ENCODE measurements at regions not wholly inside any gene's neighbourhood (a gene's known extent, or its start where the extent isn't known, plus 50 kb on each side); places are given as distances from the start of the nearest gene placed in this dataset.

- no peak overlapping the region for H3K27ac ChIP-seq
- TF ChIP-seq, protein P1, sequence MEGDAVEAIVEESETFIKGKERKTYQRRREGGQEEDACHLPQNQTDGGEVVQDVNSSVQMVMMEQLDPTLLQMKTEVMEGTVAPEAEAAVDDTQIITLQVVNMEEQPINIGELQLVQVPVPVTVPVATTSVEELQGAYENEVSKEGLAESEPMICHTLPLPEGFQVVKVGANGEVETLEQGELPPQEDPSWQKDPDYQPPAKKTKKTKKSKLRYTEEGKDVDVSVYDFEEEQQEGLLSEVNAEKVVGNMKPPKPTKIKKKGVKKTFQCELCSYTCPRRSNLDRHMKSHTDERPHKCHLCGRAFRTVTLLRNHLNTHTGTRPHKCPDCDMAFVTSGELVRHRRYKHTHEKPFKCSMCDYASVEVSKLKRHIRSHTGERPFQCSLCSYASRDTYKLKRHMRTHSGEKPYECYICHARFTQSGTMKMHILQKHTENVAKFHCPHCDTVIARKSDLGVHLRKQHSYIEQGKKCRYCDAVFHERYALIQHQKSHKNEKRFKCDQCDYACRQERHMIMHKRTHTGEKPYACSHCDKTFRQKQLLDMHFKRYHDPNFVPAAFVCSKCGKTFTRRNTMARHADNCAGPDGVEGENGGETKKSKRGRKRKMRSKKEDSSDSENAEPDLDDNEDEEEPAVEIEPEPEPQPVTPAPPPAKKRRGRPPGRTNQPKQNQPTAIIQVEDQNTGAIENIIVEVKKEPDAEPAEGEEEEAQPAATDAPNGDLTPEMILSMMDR (conservative IDR thresholded peaks at IDR 0.05): no peak
- no peak for TF ChIP-seq ZFX (IDR thresholded peaks at IDR 0.05)
These were observed 74.6 kb downstream of the DISP1 start for GRCh38 chr1:222889440-222889839.

DNA sequence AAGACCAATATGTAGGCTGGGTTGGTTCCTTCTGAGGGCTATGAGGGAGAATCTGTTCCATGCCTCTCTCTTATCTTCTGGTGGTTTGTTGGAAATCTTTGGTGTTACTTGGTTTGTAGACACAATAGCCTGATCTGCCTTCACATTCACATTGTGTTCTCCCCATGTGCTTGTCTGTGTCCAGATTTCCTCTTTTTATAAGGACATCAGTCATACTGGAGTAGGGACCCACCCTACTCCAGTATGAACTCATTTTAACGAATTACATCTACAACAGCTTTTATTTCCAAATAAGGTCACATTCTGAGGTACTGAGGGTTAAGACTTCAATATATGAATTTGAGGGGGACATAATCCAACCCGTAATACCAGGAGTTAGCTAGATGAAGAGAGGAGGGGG, 75.9 kb downstream of the DISP1 start:
- H3K27ac ChIP-seq: no peak overlapping the region
- TF ChIP-seq, protein P1 (conservative IDR thresholded peaks at IDR 0.05): no peak
- TF ChIP-seq ZFX (IDR thresholded peaks at IDR 0.05): no peak

GRCh38 chr1:222891578-222891977, 76.7 kb downstream of the DISP1 start:
- TF ChIP-seq ZFX (IDR thresholded peaks at IDR 0.05): no peak
- TF ChIP-seq, protein P1 (conservative IDR thresholded peaks at IDR 0.05): no peak
- no peak overlapping the region for H3K27ac ChIP-seq

DNA sequence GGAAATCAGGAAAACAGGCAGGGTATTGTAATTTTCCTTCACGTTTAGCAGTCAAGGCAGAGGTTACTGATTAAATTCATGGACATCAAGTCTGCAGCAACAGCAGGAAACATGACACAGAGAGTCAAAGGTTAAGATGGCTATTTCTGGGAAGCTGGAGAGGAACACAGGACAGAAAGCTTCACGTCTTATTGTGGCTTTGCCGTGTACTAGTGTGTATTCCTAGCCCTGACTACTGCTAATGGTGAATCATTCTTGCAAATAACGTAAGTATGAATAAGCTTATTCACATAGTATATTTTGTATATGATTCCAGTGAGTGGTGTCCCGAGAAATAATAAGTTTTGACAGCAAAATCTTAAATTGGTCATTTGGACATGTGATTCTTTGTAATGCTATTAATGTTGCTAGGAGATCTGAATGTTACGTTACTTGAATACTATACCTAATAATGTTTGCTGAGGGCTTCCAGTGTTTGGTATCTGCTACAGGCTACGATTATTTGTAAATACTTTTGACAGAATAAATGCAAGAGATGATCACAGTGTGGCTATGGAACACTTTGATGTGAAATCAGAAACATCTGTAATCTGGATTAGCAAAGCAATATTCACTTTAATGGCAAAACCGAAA, 77.4 kb downstream of the DISP1 start:
- no peak overlapping the region for H3K27ac ChIP-seq
- TF ChIP-seq, protein P1 (conservative IDR thresholded peaks at IDR 0.05): no peak
- TF ChIP-seq ZFX (IDR thresholded peaks at IDR 0.05): no peak

- H3K27ac ChIP-seq: no peak overlapping the region
- TF ChIP-seq ZFX (IDR thresholded peaks at IDR 0.05): no peak
- TF ChIP-seq, protein P1 (conservative IDR thresholded peaks at IDR 0.05): no peak
These were observed 78.4 kb downstream of the DISP1 start for GRCh38 chr1:222893255-222893654.

DNA sequence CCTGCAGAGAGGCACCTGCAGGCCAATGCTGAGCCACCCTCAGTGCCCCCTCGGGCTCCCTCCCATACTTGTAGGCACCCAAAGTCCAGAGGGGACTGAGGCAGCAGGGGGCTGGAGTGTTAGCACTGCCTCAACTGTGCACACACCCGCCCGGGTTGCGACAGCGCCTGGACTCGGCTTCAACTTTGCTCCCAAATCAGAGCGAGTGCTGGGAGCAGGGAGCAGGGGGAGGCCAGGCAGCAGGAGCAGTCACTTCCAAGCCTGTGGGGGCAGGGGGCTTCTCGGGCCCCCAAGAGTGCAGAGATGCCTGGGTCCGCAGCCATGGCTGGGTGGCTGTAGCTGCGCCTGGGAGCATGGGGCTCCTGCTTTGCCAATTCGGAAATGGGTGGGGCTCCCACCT, 79.5 kb downstream of the DISP1 start:
- no peak for TF ChIP-seq ZFX (IDR thresholded peaks at IDR 0.05)
- TF ChIP-seq, protein P1 (conservative IDR thresholded peaks at IDR 0.05): no peak
- no peak overlapping the region for H3K27ac ChIP-seq

- TF ChIP-seq, protein P1 (conservative IDR thresholded peaks at IDR 0.05): no peak
- TF ChIP-seq ZFX (IDR thresholded peaks at IDR 0.05): no peak
- no peak overlapping the region; the same call in 1 of the 2 replicates for H3K27ac ChIP-seq
These were observed 82.0 kb downstream of the DISP1 start for GRCh38 chr1:222896630-222897526.
